Hepatocyte (in vitro differentiated cells): ENCODE measurements at regions not wholly inside any gene's neighbourhood (a gene's known extent, or its start where the extent isn't known, plus 50 kb on each side); places are given as distances from the start of the nearest gene placed in this dataset.
A peak's percentile ranks its signal among the peaks of the same experiment; 100 is the strongest.

Experiments
- DNase-seq: peaks from one replicate; pipeline ENCODE4 v3.0.0-alpha.2; 2016; ENCODE audit warnings: low spot score
- H2AFZ ChIP-seq: fragments of 200-600 bp; sonication (generic); 2 replicates; pipeline ENCODE4 v1.6.0; 2016; ENCODE audit warnings: antibody characterized with exemption, mild to moderate bottlenecking
- H3K27ac ChIP-seq: fragments of 200-600 bp; sonication (generic); 2 replicates; pipeline ENCODE4 v1.5.1; 2016; ENCODE audit warnings: mild to moderate bottlenecking
- H3K27me3 ChIP-seq: fragments of 200-600 bp; sonication (generic); 2 replicates; pipeline ENCODE4 v1.6.1; 2016
- H3K36me3 ChIP-seq: fragments of 200-600 bp; sonication (generic); replicated peaks from 2 replicates; pipeline ENCODE4 v1.5.1; 2016; ENCODE audit warnings: low read depth; ENCODE audit not compliant: insufficient read depth
- H3K4me1 ChIP-seq: fragments of 200-600 bp; sonication (generic); 2 replicates; pipeline ENCODE4 v1.5.1; 2016; ENCODE audit warnings: mild to moderate bottlenecking, moderate library complexity; ENCODE audit not compliant: insufficient read depth
- H3K4me2 ChIP-seq: fragments of 200-600 bp; sonication (generic); 2 replicates; pipeline ENCODE4 v1.6.0; 2016
- H3K4me3 ChIP-seq: fragments of 200-600 bp; sonication (generic); 2 replicates; pipeline ENCODE4 v1.5.1; 2016; ENCODE audit warnings: mild to moderate bottlenecking
- H3K79me2 ChIP-seq: fragments of 200-600 bp; sonication (generic); 2 replicates; pipeline ENCODE4 v1.6.0; 2017; ENCODE audit warnings: mild to moderate bottlenecking
- H3K9me2 ChIP-seq: fragments of 200-600 bp; sonication (generic); replicated peaks from 2 replicates; pipeline ENCODE4 v1.6.0; 2017; ENCODE audit warnings: mild to moderate bottlenecking; ENCODE audit not compliant: insufficient read depth
- H3K9me3 ChIP-seq: fragments of 200-600 bp; sonication (generic); 2 replicates; pipeline ENCODE4 v1.5.1; 2016; ENCODE audit warnings: low read depth, mild to moderate bottlenecking
- H4K20me1 ChIP-seq: fragments of 200-600 bp; sonication (generic); 2 replicates; pipeline ENCODE4 v1.6.0; 2016; ENCODE audit warnings: mild to moderate bottlenecking; ENCODE audit not compliant: insufficient read depth, poor library complexity, severe bottlenecking
- EZH2 ChIP-seq: fragments of 200-600 bp; sonication (generic); IDR thresholded peaks from 2 replicates; pipeline ENCODE4 v1.6.1; 2016; ENCODE audit warnings: antibody characterized with exemption, mild to moderate bottlenecking, borderline replicate concordance
- EZH2phosphoT487 ChIP-seq: fragments of 200-600 bp; sonication (generic); IDR thresholded peaks from one replicate; pipeline ENCODE4 v1.6.1; 2018; ENCODE audit warnings: antibody characterized with exemption, mild to moderate bottlenecking, low read depth, moderate library complexity; ENCODE audit not compliant: unreplicated experiment, severe bottlenecking
- WGBS: methylation state at CpG from one replicate; pipeline ENCODE4 v1.1.6; 2016; ENCODE audit warnings: low lambda C conversion rate; ENCODE audit errors: missing lambda C conversion rate; 5-methylcytosine and 5-hydroxymethylcytosine counted together
- TF ChIP-seq, protein P1 (sequence below): fragments of 200-600 bp; sonication (generic); IDR thresholded peaks from 2 replicates; pipeline ENCODE4 v1.5.1; 2016; ENCODE audit warnings: antibody characterized with exemption, mild to moderate bottlenecking; ENCODE audit not compliant: poor library complexity

DNA sequence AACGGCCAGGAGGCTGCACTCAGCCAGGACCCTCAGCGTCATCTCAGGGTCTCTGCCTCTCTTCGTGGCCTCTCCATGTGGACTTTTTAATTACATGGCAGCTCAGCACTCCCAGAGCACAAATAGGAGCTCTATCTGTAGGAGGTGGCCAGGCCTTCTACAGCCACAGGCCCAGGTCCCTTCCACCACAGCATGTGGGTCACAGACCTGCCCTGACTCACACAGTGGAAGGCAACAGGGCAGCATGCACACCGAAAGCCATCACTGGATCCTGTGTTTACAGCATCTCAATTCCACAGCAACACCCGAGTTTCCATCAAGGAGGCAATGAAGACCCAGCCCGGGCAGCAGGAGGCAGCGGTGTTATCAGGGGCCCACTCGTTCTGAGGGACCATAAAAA, 65.8 kb upstream of the CD93 start:
- WGBS, result 72% methylated on average over 8 of the region's 8 CpGs

GRCh38 chr20:23151008-23151703, 65.0 kb upstream of the CD93 start:
- H3K9me3 ChIP-seq, result no peaks in the 10 kb centered on the region
- H3K4me2 ChIP-seq, result no peak overlapping the region
- no peak for DNase-seq
- no peak overlapping the region for H3K4me3 ChIP-seq
- H3K9me2 ChIP-seq, result no peaks in the 10 kb centered on the region
- H3K79me2 ChIP-seq, result no peaks in the 10 kb centered on the region
- H2AFZ ChIP-seq, result no peak overlapping the region
- H3K27me3 ChIP-seq, result no peaks in the 10 kb centered on the region
- H4K20me1 ChIP-seq, result no peaks in the 10 kb centered on the region
- peak overlapping the region; percentile 85 for H3K27ac ChIP-seq
- TF ChIP-seq EZH2, result no peak
- TF ChIP-seq, protein P1, sequence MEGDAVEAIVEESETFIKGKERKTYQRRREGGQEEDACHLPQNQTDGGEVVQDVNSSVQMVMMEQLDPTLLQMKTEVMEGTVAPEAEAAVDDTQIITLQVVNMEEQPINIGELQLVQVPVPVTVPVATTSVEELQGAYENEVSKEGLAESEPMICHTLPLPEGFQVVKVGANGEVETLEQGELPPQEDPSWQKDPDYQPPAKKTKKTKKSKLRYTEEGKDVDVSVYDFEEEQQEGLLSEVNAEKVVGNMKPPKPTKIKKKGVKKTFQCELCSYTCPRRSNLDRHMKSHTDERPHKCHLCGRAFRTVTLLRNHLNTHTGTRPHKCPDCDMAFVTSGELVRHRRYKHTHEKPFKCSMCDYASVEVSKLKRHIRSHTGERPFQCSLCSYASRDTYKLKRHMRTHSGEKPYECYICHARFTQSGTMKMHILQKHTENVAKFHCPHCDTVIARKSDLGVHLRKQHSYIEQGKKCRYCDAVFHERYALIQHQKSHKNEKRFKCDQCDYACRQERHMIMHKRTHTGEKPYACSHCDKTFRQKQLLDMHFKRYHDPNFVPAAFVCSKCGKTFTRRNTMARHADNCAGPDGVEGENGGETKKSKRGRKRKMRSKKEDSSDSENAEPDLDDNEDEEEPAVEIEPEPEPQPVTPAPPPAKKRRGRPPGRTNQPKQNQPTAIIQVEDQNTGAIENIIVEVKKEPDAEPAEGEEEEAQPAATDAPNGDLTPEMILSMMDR, result no peak
- no peak for TF ChIP-seq EZH2phosphoT487
- H3K4me1 ChIP-seq, result peaks cover 20% of the 10 kb centered on the region
- WGBS, result 84% methylated on average over 8 of the region's 8 CpGs
- no peaks in the 10 kb centered on the region for H3K36me3 ChIP-seq

More for the DNA sequence above, 65.8 kb upstream of the CD93 start:
- Histone ChIP-seq H3K4me1 (peaks cover 21% of the 10 kb centered on the region), H3K79me2 (no peaks in the 10 kb centered on the region), H4K20me1 (no peaks in the 10 kb centered on the region), H3K36me3 (no peaks in the 10 kb centered on the region), H3K9me3 (no peaks in the 10 kb centered on the region), H3K4me2 (no peak overlapping the region), H3K27ac (peak overlapping the region; percentile 85), H3K9me2 (no peaks in the 10 kb centered on the region), H3K4me3 (no peak overlapping the region), H2AFZ (no peak overlapping the region), H3K27me3 (no peaks in the 10 kb centered on the region)
- TF ChIP-seq, protein P1, result no peak
- no peak for TF ChIP-seq EZH2phosphoT487
- no peak for TF ChIP-seq EZH2
- peak; percentile 32 for DNase-seq

DNA sequence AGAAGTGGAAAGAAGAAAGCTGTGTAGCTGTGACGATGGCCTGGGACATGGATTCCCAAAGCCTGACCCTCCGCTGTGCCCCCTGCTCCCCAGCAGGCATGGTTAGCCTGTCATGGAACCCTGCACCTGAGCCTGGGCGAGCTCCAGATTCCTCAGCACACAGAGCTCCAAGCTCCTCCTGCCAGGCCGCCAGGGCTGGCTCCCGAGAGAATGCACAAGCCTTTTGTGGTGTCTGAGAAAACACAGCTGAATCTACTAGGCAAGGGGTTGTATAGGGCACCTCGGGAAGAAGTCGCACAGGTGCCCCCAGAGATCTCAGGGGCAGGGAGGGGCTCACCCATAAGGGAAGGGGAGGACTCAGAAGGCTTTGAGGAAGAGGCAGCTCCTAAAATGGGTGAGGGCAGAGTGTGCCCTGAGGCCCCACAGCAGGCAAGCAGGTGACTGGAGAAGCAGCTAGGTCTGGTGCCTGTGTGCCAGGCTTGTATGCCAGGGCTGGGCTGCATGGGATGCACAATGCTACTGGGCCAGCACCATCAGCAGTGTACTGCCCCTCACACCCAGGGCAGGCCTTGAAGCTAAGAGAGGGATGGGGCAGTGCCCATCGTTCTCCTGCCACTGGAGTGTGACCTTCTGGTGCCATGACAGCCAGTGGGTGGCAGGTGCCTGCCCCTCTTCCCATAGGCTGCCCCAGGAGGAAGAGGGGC, 64.3 kb upstream of the CD93 start:
- no peaks in the 10 kb centered on the region for H3K79me2 ChIP-seq
- H3K27ac ChIP-seq, result no peak overlapping the region
- no peaks in the 10 kb centered on the region for H3K9me2 ChIP-seq
- H3K36me3 ChIP-seq, result no peaks in the 10 kb centered on the region
- H3K27me3 ChIP-seq, result no peaks in the 10 kb centered on the region
- H3K9me3 ChIP-seq, result no peaks in the 10 kb centered on the region
- DNase-seq, result no peak
- 78% methylated on average over 8 of the region's 8 CpGs for WGBS
- TF ChIP-seq, protein P1, result no peak
- TF ChIP-seq EZH2phosphoT487, result no peak
- no peak for TF ChIP-seq EZH2
- no peak overlapping the region for H2AFZ ChIP-seq
- no peak overlapping the region for H3K4me3 ChIP-seq
- no peaks in the 10 kb centered on the region for H4K20me1 ChIP-seq
- no peak overlapping the region for H3K4me2 ChIP-seq
- H3K4me1 ChIP-seq, result peaks cover 16% of the 10 kb centered on the region
